KOPT-K1 (cell line): ENCODE measurements at regions not wholly inside any gene's neighbourhood (a gene's known extent, or its start where the extent isn't known, plus 50 kb on each side); places are given as distances from the start of the nearest gene placed in this dataset.
"Not testable (repeated sequence)": the region's sequence is repeated elsewhere in the genome, so short reads cannot be mapped to it uniquely, and the experiment has no call there.

Experiments used
- H3K27ac ChIP-seq: fragments of 200-600 bp; sonication (generic); 2 replicates; pipeline ENCODE4 v1.5.1; 2016; ENCODE audit warnings: antibody characterized with exemption, mild to moderate bottlenecking, low read depth, low read length; ENCODE audit not compliant: poor library complexity, severe bottlenecking
- H3K36me3 ChIP-seq: fragments of 200-600 bp; sonication (generic); 2 replicates; pipeline ENCODE4 v1.5.1; 2017; ENCODE audit warnings: antibody characterized with exemption, mild to moderate bottlenecking, low read length, moderate library complexity; ENCODE audit not compliant: insufficient read depth
- H3K9me3 ChIP-seq: fragments of 200-600 bp; sonication (generic); 2 replicates; pipeline ENCODE4 v1.5.1; 2017; ENCODE audit warnings: antibody characterized with exemption, low read length, mild to moderate bottlenecking; ENCODE audit not compliant: insufficient read depth, poor library complexity, severe bottlenecking

DNA sequence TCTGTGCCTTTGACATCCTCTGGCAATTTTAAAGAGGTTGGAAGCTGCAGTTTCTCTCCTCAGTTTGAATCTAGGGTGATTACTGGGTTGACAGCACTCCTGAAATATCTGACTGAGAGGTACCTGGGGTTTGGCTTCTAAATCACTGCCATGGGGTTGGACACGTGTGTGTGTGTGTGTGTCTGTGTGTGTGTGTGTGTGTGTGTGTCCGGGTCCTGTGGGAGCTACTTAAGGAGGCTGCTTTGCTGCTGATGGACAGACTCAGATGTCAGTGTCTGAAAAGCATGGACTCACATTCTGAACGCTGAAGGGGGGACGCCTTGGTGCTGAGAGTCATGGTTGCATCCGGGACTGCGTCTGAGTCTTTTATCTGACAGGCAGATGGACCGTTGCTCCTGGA lies 299.1 kb upstream of the SFSWAP start:
- not testable (repeated sequence) for H3K9me3 ChIP-seq, H3K36me3 ChIP-seq, H3K27ac ChIP-seq

DNA sequence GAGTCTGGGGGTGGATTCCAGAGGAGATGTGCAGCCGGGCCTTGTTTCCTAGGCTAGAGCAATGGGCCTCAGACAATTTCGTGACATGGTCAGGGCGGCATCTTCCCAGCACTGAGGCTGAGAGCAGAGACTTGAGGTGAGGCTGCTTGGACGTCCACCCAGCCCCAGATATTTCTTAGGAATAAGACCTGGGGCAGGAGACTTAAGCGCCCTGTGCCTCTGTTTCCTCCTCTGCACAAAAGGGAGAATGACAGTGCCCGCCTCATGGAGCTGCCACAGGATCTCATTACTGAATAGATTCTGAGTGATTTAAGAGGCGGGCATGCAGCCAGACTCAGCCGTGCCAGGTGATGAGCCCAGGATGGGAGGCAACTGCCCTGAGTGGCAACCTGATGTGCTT lies 297.9 kb upstream of the SFSWAP start:
- Histone ChIP-seq H3K36me3 (no peaks in the 10 kb centered on the region), H3K9me3 (no peaks in the 10 kb centered on the region), H3K27ac (no peak overlapping the region)

DNA sequence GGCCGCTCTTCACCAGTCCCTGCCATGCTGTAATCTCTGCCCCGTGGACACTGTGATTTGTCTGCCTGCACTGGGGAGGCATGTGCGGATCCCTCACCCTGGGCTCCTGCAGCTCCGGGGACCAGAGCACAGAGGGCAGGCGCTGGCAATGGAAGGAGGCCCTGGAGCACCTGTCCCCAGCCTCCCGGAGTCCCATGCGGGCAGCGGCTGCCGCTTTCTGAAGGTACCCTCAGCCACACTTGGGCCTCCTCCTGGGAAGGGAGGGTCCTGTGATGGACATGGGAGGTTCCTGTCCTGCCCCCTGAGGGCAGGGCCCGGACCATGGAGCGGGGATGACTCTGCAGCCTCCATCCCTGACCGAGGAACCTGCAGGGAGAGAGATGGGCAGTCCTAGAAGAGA lies 297.4 kb upstream of the SFSWAP start:
- Histone ChIP-seq H3K27ac (no peak overlapping the region), H3K9me3 (no peaks in the 10 kb centered on the region), H3K36me3 (no peaks in the 10 kb centered on the region)

GRCh38 chr12:131414155-131414922 lies 296.6 kb upstream of the SFSWAP start:
- H3K9me3 ChIP-seq, H3K27ac ChIP-seq, H3K36me3 ChIP-seq: not testable (repeated sequence)

DNA sequence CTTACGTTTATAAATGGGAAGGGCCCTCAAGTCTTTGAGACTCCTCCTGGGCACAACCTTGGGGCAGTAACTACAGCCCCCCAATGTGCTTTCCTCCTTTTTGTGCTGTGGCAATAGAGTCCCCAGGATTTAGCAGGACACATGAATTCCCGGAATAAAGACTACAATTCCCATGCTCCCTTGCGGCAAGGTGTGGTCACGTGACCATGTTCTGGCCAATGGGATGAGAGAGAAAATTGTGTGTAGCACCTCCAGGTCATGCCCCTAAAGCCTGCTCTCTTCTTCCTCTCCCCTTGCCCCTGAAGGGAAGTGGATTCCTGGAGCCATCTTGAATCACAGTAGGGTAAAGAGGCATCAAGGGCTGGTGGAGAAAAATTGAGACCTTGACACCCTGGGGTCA lies 295.1 kb upstream of the SFSWAP start:
- Histone ChIP-seq H3K27ac (no peak overlapping the region), H3K9me3 (no peaks in the 10 kb centered on the region), H3K36me3 (no peaks in the 10 kb centered on the region)

DNA sequence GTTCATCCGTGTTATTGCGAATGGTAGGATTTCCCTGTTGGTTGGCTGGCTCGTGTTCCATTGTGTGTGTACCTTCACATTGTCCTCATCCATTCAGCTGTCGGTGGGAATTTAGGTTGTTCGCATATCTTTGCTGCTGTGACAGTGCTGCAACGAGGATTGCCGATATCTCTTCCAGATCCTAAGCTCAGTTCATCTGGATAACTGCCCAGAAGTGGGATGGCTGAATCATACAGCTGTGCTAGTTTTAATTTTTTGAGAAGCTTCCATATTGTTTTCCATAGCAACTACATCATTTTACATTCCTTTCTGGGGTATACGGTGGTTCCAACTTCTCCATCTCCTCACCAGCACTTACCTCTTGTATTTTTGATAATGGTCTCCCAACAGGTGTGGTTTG lies 292.8 kb upstream of the SFSWAP start:
- Histone ChIP-seq H3K9me3 (peaks cover 11% of the 10 kb centered on the region), H3K27ac (no peak overlapping the region), H3K36me3 (no peaks in the 10 kb centered on the region)

- Histone ChIP-seq H3K36me3 (no peaks in the 10 kb centered on the region), H3K27ac (no peak overlapping the region), H3K9me3 (peaks cover 16% of the 10 kb centered on the region)
These were observed 292.0 kb upstream of the SFSWAP start for GRCh38 chr12:131418884-131419283.

DNA sequence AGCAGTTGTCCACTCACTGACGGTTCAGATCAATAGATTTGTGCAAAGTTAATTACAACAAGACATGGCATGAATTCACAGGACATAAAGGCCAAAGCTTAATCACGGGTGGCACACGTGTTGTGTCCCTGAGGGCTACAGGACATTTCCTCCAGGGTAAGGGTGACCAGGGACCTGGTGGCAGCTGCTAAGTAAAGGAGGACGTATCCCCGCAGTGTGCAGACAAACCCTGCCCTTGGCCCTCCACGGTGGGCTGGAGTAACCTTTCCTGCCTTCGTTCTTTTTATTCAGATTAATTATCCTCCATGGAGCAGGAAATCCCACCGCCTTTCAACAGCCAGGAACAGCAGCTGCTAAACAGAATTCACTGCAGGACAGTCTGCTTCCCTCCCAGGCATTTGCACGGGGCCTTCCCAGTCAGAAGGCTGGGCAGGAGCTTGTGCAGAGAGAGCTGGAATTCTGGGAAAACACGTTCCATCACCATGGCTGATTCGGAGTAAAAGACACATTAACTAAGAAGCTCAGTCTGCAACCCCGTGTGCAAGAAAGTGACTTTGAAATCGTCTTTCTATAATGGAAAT lies 289.9 kb upstream of the SFSWAP start:
- peaks cover 37% of the 10 kb centered on the region for H3K9me3 ChIP-seq
- no peak overlapping the region for H3K27ac ChIP-seq
- no peaks in the 10 kb centered on the region for H3K36me3 ChIP-seq

DNA sequence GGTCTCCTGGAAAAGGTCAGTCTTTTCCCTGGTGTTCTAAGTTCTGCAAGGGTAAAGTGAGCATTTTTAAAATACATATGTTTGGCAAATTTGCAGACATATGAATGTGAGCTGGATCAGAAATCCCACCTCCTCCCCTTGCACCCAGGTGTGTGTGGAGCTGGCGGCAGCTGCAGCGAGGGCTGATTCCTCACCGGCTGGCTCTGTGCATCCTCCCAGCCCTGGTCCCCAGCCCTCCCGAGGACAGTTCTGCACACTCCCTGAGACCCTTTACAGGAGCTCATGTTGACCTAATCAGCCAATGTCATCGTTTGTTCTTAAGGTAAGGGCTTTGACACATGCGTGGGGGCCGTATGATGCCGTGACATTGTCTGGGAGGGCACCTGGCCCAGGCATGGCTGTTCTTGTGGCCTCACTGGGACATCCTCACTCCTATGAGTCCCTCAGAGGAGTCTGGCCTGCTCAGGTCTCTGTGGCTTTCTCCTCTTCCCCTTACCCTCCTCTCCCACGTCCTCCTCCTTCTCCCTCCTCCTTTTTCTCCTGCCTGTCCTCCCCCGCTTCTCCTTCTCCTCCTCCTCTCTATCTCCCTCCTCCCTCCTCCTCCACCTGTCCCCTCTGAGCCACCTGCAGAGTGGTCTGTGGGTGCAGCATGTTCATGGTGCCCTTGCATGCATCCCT lies 289.2 kb upstream of the SFSWAP start:
- no peak overlapping the region for H3K27ac ChIP-seq
- no peaks in the 10 kb centered on the region for H3K36me3 ChIP-seq
- peaks cover 38% of the 10 kb centered on the region for H3K9me3 ChIP-seq

DNA sequence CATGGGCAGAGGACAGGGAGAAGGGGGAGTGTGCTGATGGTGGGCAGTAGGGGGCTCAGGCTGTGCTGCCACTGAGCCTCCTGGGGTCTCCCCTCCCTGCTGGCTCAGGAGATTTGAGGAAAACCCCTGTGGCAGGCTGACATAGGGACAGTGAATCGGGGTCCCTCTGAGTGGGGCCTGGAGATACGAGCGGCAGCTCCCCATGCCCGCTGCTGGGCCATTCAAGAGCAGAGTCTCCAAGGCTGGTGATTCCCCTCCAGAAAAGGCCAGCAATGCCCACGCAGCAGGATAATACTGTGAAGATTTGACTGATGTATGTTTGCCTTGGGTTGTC lies 288.7 kb upstream of the SFSWAP start:
- Histone ChIP-seq H3K27ac (no peak overlapping the region), H3K9me3 (peaks cover 38% of the 10 kb centered on the region), H3K36me3 (no peaks in the 10 kb centered on the region)

- Histone ChIP-seq H3K36me3 (no peaks in the 10 kb centered on the region), H3K27ac (no peak overlapping the region), H3K9me3 (peaks cover 38% of the 10 kb centered on the region)
These were observed 288.1 kb upstream of the SFSWAP start for GRCh38 chr12:131422744-131423143.

DNA sequence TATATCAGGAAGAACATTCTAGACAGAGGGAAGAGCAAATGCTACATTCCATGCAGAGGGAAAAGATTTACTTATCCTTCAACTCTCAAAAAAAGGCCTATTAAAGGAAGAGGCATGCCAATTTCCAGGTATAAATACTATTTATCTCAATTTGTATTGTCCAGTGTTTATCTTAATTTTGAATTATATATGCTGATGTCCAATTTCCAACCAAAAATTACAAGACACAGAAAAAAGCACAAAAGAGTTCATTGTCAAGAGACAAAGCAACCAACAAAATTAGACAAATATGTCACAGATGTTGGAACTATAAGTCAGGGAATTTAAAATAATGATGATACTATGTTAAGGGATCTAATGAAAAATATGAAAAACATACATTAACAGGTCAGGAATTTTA lies 286.6 kb upstream of the SFSWAP start:
- no peak overlapping the region for H3K27ac ChIP-seq
- H3K9me3 ChIP-seq = peaks cover 38% of the 10 kb centered on the region
- H3K36me3 ChIP-seq = no peaks in the 10 kb centered on the region

DNA sequence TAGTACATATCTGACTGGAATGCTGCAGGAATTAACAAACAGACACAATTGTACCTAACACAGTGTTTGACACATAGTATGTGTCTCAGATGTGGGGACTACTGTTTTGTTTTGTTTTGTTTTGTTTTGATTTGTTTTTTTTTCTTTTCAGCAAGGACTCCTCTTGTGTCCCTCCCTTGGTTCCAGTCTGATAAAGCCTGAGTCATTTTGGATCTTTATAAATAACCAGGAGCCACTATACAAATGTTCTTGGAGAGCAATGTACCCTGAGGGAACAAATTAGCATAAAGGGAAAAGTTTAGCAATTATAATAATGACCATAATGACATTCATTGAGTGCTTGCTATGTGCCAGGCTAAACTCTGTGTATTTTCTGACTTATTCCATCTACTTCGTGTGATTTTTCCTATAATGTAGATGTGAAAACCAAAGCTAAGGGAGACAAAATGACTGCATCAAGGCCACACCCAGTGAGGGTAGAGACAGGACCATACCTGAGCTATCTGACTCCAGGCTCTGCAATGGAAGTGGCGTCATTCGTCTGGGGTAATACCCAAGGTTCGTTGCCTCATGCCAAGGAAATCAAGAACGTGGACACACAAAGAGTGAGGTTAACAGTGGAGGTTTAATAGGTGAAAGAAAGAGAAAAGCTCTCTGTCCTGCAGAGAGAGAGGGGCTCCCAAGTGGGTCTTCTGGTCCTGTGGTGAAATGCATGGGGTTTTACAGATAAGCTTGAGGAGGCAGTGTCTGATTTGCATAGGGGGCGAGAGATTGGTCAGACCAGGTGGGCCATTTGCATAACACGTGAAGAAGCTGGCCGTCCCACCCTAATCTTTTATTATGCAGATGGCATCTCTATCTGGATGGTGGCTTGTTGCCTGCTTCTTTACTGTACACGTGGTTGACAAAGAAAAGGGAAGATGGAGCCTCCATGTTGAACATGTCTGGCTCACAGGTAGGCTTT lies 285.5 kb upstream of the SFSWAP start:
- H3K36me3 ChIP-seq = no peaks in the 10 kb centered on the region
- H3K27ac ChIP-seq = no peak overlapping the region
- peaks cover 38% of the 10 kb centered on the region for H3K9me3 ChIP-seq

DNA sequence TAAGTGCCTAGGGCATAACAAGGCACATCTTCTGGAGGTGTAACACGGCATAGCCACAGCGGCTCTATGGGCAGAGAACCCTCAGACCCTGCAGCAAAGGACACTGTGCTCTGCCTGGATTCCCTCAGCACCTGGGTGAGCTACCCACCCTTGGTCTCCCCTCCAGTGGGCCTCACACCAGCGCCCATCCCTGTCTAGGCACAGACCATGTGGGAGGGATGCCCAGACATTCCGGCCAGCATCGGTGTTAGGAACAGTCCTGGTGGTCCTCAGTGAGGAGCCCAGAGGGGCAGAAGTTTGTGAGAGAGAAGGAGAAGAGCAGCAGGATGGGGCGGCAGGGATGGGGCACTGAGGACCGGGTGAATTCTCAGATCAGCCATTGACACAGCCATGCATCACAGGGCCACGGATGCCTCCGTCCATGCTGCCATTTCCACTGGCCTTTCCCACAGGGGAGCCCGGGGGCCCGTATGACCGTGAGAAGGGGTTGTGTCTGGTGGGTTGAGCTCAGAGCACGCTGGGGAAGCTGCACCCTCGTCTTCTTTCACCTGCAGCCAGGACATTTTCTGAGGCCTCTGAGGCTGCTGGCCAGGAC lies 282.7 kb upstream of the SFSWAP start:
- no peak overlapping the region for H3K27ac ChIP-seq
- peaks cover 27% of the 10 kb centered on the region for H3K9me3 ChIP-seq
- H3K36me3 ChIP-seq = no peaks in the 10 kb centered on the region

GRCh38 chr12:131429221-131429620 lies 281.7 kb upstream of the SFSWAP start:
- not testable (repeated sequence) for H3K36me3 ChIP-seq, H3K27ac ChIP-seq
- H3K9me3 ChIP-seq = peaks cover 18% of the 10 kb centered on the region
